ENCODE measurements at regions not wholly inside any gene's neighbourhood (a gene's known extent, or its start where the extent isn't known, plus 50 kb on each side); places are given as distances from the start of the nearest gene placed in this dataset.

DNA sequence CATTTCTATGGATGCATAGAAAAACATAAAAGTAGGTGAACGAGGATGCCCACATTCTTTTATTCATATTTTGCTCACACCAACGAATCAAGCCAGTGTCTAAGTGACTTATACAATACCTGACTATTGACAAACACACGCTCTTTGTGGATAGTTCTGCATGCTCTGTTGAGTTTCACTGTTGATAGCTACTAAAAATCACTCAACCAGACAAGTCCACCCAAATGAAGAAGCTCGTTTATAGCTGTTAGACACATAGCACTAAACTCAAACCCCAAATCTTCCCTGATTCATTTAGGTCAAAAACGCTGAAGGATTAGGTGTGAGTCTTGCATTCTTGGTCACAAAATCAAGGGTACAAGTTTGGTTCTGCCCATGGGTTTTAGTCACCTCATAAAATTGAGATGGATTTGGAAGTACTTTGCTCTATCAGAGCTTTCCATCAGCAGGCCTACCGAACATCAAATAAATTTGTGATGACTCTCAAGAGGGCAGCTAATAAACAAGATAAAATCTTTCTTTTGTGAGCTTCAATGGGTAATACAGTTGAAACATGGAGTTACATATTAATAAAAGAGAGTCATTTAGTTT lies 92.7 kb upstream of the ETAA1 start:
- CTCF ChIA-PET = interaction anchor here (0.6 kb wide), 1 partner anchor 63 kb away, joined by 3 read pairs; no protein-coding TSS in a partner anchor

More for the DNA sequence above, 92.7 kb upstream of the ETAA1 start:
- Histone ChIP-seq H3K14ac (replicated peaks; ENCODE audit: low read depth, low read length) (no peak overlapping the region), H3K9me3 (ENCODE audit: control insufficient read depth, insufficient read depth, low read length) (no peaks in the 10 kb centered on the region), H2BK15ac (ENCODE audit: low read depth, low read length) (0 out of 3 replicates have a peak overlapping the region, but pooled peaks have one; percentile 31), H2AK9ac (replicated peaks; ENCODE audit: low read depth, low read length, poor library complexity) (no peak overlapping the region), H3K27me3 (ENCODE audit: control insufficient read depth, insufficient read depth, low read length) (no peaks in the 10 kb centered on the region), H3K9ac (ENCODE audit: low read depth, low read length) (no peak overlapping the region), H3K4me1 (ENCODE audit: control insufficient read depth, insufficient read depth, low read length) (peaks cover 1% of the 10 kb centered on the region; the same call in 1 of the 2 replicates), H3K4ac (ENCODE audit: low read depth, low read length) (no peak overlapping the region), H4K91ac (ENCODE audit: insufficient read depth, low read depth, low read length) (no peak overlapping the region; the same call in 1 of the 2 replicates), H3K56ac (ENCODE audit: extremely low read depth, insufficient read depth, low read length) (no peak overlapping the region), H2BK20ac (ENCODE audit: low read depth, low read length) (no peak overlapping the region), H3K18ac (ENCODE audit: low read depth, low read length) (no peak overlapping the region), H4K8ac (ENCODE audit: low read depth in 2 of 2, low read length in 2 of 2) (no peak overlapping the region), H3K9me1 (ENCODE audit: insufficient read depth, low read length) (peaks cover 7% of the 10 kb centered on the region; the same call in 1 of the 2 replicates), H3K79me1 (ENCODE audit: low read depth in 1 of 2, low read length in 2 of 2) (no peaks in the 10 kb centered on the region), H4K5ac (ENCODE audit: low read depth, low read length) (no peak overlapping the region), H2AK5ac (ENCODE audit: low read depth, low read length) (no peak overlapping the region), H3K4me3 (ENCODE audit: insufficient read depth, low read depth, low read length) (no peak overlapping the region), H4K20me1 (ENCODE audit: insufficient read depth, low read length) (no peaks in the 10 kb centered on the region), H3K4me2 (ENCODE audit: low read depth, low read length) (no peak overlapping the region), H3K36me3 (ENCODE audit: control insufficient read depth, insufficient read depth, low read length) (no peaks in the 10 kb centered on the region), H2AFZ (replicated peaks; ENCODE audit: low read length, poor library complexity) (no peak overlapping the region), H3K27ac (ENCODE audit: insufficient read depth, low read length) (no peak overlapping the region), H2BK120ac (ENCODE audit: low read depth, low read length) (no peak overlapping the region), H3K23ac (ENCODE audit: low read depth, low read length) (no peak overlapping the region), H2BK5ac (ENCODE audit: low read depth, low read length, poor library complexity, severe bottlenecking) (no peak overlapping the region)
- in situ Hi-C loops (cut with MboI; ENCODE audit: low sequenced_read_pairs) = no loop called here
- DNase-seq (no peak), ATAC-seq (ENCODE audit: low read depth) (no peak)
- no TSS peak for BruUV-seq (replicated peaks)
- TF ChIP-seq SMC3 (IDR thresholded peaks at IDR 0.05; ENCODE audit: low read depth, low read length) (no peak), CHD1 (IDR thresholded peaks at IDR 0.05; ENCODE audit: low read depth, low read length) (no peak), FOS (IDR thresholded peaks at IDR 0.05; ENCODE audit: low read depth, low read length) (no peak), BHLHE40 (IDR thresholded peaks at IDR 0.05; ENCODE audit: low read depth, low read length) (no peak), RCOR1 (IDR thresholded peaks at IDR 0.05; ENCODE audit: insufficient replicate concordance, low read length) (no peak), NFE2L2 (IDR thresholded peaks at IDR 0.05; ENCODE audit: low read depth, low read length) (no peak), POLR2A (IDR thresholded peaks at IDR 0.05; ENCODE audit: low read depth, low read length) (no peak), RFX5 (IDR thresholded peaks at IDR 0.05; ENCODE audit: low read depth, low read length) (no peak)
- TF ChIP-seq, protein P1, sequence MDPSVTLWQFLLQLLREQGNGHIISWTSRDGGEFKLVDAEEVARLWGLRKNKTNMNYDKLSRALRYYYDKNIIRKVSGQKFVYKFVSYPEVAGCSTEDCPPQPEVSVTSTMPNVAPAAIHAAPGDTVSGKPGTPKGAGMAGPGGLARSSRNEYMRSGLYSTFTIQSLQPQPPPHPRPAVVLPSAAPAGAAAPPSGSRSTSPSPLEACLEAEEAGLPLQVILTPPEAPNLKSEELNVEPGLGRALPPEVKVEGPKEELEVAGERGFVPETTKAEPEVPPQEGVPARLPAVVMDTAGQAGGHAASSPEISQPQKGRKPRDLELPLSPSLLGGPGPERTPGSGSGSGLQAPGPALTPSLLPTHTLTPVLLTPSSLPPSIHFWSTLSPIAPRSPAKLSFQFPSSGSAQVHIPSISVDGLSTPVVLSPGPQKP (IDR thresholded peaks at IDR 0.05; ENCODE audit: borderline replicate concordance, low read depth, low read length) = no peak
- intact Hi-C loops (cut with micrococcal nuclease) = no loop called here
- WGBS, 2 experiments (ENCODE audit: extremely low coverage in 2 of 2, insufficient read length in 1 of 2) = no CpG with 5 or more reads among the region's 6 CpGs
- dilution Hi-C loops (cut with HindIII; ENCODE audit: low sequenced_read_pairs, unreplicated experiment) = no loop called here
- POLR2A ChIA-PET (ENCODE audit: unreplicated experiment) = no interaction called here

Data from IMR-90 (cell line).